Type B pancreatic cell (in vitro differentiated cells): ENCODE measurements at regions not wholly inside any gene's neighbourhood (a gene's known extent, or its start where the extent isn't known, plus 50 kb on each side); places are given as distances from the start of the nearest gene placed in this dataset.

ENCODE experiments used
- DNase-seq: peaks from one replicate; pipeline ENCODE4 v3.0.0; 2021; ENCODE audit warnings: mixed read lengths; ENCODE audit not compliant: unreplicated experiment; ENCODE audit errors: extremely low spot score
- H3K27ac Mint-ChIP-seq: 2 replicates; pipeline ENCODE4 v1.8.0; 2021; ENCODE audit warnings: mild to moderate bottlenecking, mixed read lengths
- H3K27me3 Mint-ChIP-seq: 2 replicates; pipeline ENCODE4 v1.8.0; 2021; ENCODE audit warnings: mixed read lengths
- H3K36me3 Mint-ChIP-seq: 2 replicates; pipeline ENCODE4 v1.8.0; 2021; ENCODE audit warnings: mixed read lengths
- H3K4me1 Mint-ChIP-seq: one replicate; pipeline ENCODE4 v1.8.0; 2021; ENCODE audit warnings: mixed read lengths; ENCODE audit not compliant: unreplicated experiment
- H3K4me3 Mint-ChIP-seq: 2 replicates; pipeline ENCODE4 v1.8.0; 2021; ENCODE audit warnings: mild to moderate bottlenecking, mixed read lengths
- H3K9me3 Mint-ChIP-seq: 2 replicates; pipeline ENCODE4 v1.8.0; 2021; ENCODE audit warnings: mixed read lengths
- TF ChIP-seq, protein P1 (sequence below): fragments of 200-600 bp; sonication (generic); conservative IDR thresholded peaks from 2 replicates; pipeline ENCODE4 v1.5.0; 2021; ENCODE audit warnings: antibody characterized with exemption, mild to moderate bottlenecking

DNA sequence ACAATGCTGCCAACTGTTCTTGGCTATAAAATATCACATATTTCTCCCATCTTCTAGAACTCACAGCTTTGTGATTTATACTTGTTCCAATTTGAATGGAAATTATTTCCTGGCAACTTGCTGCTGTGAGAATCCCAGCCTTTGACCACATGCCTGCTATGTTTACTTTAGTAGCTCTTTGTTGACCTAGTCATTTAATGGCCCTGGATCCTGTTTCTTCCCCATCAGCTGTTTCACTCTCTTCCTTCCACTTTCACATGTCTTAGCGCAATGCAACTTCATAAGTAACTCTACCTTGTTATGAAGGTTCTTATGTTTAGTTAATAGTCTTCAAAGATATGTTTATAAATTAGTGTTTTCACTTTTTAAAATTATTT, 1973.6 kb upstream of the AGA start:
- Mint-ChIP-seq H3K4me1 (peaks cover 16% of the 10 kb centered on the region), H3K4me3 (no peak overlapping the region), H3K9me3 (no peaks in the 10 kb centered on the region), H3K27me3 (peaks cover 5% of the 10 kb centered on the region), H3K27ac (no peak overlapping the region), H3K36me3 (no peaks in the 10 kb centered on the region)
- TF ChIP-seq, protein P1, sequence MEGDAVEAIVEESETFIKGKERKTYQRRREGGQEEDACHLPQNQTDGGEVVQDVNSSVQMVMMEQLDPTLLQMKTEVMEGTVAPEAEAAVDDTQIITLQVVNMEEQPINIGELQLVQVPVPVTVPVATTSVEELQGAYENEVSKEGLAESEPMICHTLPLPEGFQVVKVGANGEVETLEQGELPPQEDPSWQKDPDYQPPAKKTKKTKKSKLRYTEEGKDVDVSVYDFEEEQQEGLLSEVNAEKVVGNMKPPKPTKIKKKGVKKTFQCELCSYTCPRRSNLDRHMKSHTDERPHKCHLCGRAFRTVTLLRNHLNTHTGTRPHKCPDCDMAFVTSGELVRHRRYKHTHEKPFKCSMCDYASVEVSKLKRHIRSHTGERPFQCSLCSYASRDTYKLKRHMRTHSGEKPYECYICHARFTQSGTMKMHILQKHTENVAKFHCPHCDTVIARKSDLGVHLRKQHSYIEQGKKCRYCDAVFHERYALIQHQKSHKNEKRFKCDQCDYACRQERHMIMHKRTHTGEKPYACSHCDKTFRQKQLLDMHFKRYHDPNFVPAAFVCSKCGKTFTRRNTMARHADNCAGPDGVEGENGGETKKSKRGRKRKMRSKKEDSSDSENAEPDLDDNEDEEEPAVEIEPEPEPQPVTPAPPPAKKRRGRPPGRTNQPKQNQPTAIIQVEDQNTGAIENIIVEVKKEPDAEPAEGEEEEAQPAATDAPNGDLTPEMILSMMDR: no peak
- DNase-seq: no peak

DNA sequence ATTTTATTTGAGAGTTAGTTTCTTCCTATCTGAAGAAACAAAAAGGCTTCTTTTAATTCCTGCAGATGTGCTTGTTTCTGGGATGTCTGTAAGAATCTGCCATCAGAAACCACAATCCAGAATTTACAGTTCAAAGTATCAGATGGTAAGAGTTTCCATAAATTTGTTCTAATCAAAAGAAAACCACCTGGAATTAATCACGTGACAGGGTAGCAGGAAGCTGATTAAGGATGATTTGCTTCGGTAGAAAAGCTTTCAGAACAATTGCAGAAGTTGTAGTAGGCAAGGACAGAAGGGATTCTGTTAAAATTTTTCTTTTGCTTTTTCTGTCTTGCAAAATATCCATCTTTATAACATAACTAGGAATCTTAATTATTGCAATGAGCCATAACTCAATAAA, 1975.1 kb upstream of the AGA start:
- DNase-seq: no peak
- H3K4me3 Mint-ChIP-seq: no peak overlapping the region
- H3K27me3 Mint-ChIP-seq: peaks cover 5% of the 10 kb centered on the region
- TF ChIP-seq, protein P1: no peak
- peaks cover 16% of the 10 kb centered on the region for H3K4me1 Mint-ChIP-seq
- H3K27ac Mint-ChIP-seq: no peak overlapping the region
- no peaks in the 10 kb centered on the region for H3K9me3 Mint-ChIP-seq
- H3K36me3 Mint-ChIP-seq: no peaks in the 10 kb centered on the region

DNA sequence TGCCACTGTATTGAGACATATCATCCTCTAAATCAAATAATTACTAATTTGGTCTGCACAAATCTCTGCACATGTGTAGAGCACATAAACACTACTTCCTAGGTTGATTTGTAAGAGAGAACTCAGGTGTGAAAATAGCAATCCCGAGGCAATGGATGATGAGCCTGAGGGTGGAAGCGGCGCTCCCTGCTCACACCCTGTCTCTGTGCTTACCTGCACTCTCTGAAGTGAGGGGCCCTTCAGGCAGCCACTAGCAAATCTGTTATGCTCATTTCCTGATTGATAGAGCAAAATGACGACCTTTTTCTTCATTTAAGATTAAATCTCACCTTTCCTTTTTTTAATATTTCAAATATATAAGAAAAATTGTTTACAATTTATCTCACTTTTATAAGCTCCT, 1995.7 kb upstream of the AGA start:
- H3K27ac Mint-ChIP-seq: no peak overlapping the region
- DNase-seq: no peak
- TF ChIP-seq, protein P1: no peak
- H3K9me3 Mint-ChIP-seq: no peaks in the 10 kb centered on the region
- H3K36me3 Mint-ChIP-seq: no peaks in the 10 kb centered on the region
- no peak overlapping the region for H3K4me3 Mint-ChIP-seq
- no peaks in the 10 kb centered on the region for H3K27me3 Mint-ChIP-seq
- H3K4me1 Mint-ChIP-seq: no peaks in the 10 kb centered on the region

DNA sequence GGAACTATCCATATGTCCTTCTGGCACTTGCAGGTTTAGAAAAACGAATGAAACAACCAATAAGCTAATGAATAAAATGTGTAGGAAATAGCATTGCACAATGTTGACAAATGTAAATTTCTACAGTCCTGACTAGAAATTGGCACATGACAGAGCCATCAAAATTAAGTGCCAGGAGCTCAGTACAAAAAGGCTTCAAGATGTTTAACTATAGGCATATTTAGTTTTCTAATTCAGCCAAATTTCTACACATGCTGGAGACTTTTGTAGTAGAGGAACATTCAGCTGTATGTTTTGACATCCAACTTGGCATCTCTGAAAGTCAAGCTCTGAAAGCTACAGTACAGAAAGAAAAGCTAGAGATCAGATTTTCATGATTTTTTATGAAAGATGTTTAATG, 1999.4 kb upstream of the AGA start:
- Mint-ChIP-seq H3K4me1 (no peaks in the 10 kb centered on the region), H3K27ac (no peak overlapping the region), H3K36me3 (no peaks in the 10 kb centered on the region), H3K9me3 (no peaks in the 10 kb centered on the region), H3K27me3 (no peaks in the 10 kb centered on the region), H3K4me3 (no peak overlapping the region)
- TF ChIP-seq, protein P1: no peak
- DNase-seq: no peak

DNA sequence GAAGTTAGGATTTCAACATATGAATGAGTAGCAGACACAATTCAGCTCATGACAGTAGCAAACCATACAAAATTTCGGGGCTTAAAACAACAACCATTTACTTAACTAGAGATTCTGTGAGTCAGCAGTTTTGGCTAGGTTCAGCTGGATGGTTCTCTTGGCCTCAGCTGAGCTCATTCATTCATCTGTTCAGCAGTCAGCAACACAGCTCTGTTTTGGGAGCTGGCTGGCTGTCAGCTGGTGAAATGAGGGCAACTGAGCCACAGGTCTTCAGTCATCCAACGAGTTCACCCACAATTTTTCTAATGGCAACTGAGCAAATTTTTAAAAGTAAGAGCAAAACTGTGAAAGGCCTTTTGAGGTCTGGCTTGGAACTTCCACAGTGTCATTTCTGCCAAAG, 2005.1 kb upstream of the AGA start:
- DNase-seq: no peak
- Mint-ChIP-seq H3K27me3 (no peaks in the 10 kb centered on the region), H3K9me3 (no peaks in the 10 kb centered on the region), H3K27ac (no peak overlapping the region), H3K36me3 (no peaks in the 10 kb centered on the region), H3K4me3 (no peak overlapping the region), H3K4me1 (no peaks in the 10 kb centered on the region)
- TF ChIP-seq, protein P1: no peak

DNA sequence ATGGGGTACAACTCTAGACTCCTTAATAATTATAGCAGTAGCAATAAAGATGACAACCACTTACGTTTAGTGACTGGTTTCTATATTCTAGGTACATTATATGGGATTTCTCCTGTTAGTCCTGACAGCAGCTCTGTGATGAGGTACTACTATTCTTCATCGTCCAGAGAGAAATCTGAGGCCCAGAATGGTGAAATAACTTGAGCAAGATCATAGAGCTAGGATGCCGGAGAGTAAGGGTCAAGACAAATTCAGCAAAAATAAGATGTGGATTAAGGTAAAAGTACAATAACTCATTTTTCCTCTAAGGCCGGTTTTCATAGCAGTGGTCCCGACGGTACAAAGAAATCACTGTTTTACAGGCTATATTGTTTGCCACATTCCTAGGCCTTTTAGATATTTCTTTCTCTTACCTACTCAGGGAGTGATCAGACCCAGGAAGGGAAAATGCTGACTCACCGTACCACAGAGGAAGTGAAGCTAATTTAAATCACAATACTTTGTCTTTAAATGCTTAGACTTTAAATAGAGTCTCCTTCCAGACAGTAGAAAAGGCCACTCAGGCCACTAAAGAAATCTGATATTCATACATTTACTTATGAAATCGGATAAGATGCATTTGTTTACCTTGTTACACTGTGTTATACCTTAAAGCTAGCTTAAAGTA, 2023.0 kb upstream of the AGA start:
- Mint-ChIP-seq H3K4me3 (no peak overlapping the region), H3K27me3 (no peaks in the 10 kb centered on the region), H3K4me1 (peaks cover 6% of the 10 kb centered on the region), H3K9me3 (no peaks in the 10 kb centered on the region), H3K27ac (no peak overlapping the region), H3K36me3 (no peaks in the 10 kb centered on the region)
- TF ChIP-seq, protein P1: no peak
- no peak for DNase-seq
